K562 (cell line): ENCODE measurements at regions not wholly inside any gene's neighbourhood (a gene's known extent, or its start where the extent isn't known, plus 50 kb on each side); places are given as distances from the start of the nearest gene placed in this dataset.
A peak's percentile ranks its signal among the peaks of the same experiment; 100 is the strongest.

Experiments
- ARID1B ChIP-seq: fragments of 450-650 bp; IDR thresholded peaks from 2 replicates; pipeline ENCODE4 v1.6.1; 2016; ENCODE audit warnings: antibody characterized with exemption, mild to moderate bottlenecking, inconsistent platforms
- CEBPG ChIP-seq, 3 experiments: fragments of 200-800 bp in 1 of 3; sonication (Bioruptor generic) in 1 of 3; sonication (generic) in 1 of 3; formaldehyde crosslinking in 1 of 3; IDR thresholded peaks in 2 of 3; conservative IDR thresholded peaks in 1 of 3; 2 replicates each; pipeline versions ENCODE4 v1.6.1 to v1.8.0; 2016 to 2022; ENCODE audit warnings: missing compliant biosample characterization in 2 of 3, missing genetic modification characterization in 2 of 3, mild to moderate bottlenecking in 1 of 3, missing genetic modification reagents in 1 of 3
- DNMT1 ChIP-seq: fragments of 450-650 bp; IDR thresholded peaks from 2 replicates; pipeline ENCODE4 v1.6.1; 2016; ENCODE audit warnings: antibody characterized with exemption, mild to moderate bottlenecking
- HINFP ChIP-seq: fragments of 450-650 bp; conservative IDR thresholded peaks from 2 replicates; pipeline ENCODE4 v1.6.1; 2016; ENCODE audit warnings: missing genetic modification characterization, low read depth, mild to moderate bottlenecking, control low read depth, missing compliant biosample characterization
- MGA ChIP-seq: fragments of 450-650 bp; IDR thresholded peaks from 2 replicates; pipeline ENCODE4 v1.6.1; 2016; ENCODE audit warnings: mild to moderate bottlenecking, moderate library complexity
- TRIM24 ChIP-seq, 2 experiments: fragments of 450-650 bp; IDR thresholded peaks; 2 replicates each; pipeline ENCODE4 v1.6.1; 2016
- ZHX1 ChIP-seq: fragments of 150-350 bp; conservative IDR thresholded peaks from 2 replicates; pipeline ENCODE4 v1.6.1; 2014; ENCODE audit warnings: low read length
- ZNF3 ChIP-seq: fragments of 250-450 bp; sonication (Bioruptor Pico); IDR thresholded peaks from 2 replicates; pipeline ENCODE4 v1.5.0; 2021; ENCODE audit warnings: mild to moderate bottlenecking, moderate library complexity
- ZNF449 ChIP-seq: fragments of 250-450 bp; sonication (Bioruptor Pico); IDR thresholded peaks from 2 replicates; pipeline ENCODE4 v1.8.0; 2022; ENCODE audit warnings: moderate library complexity, mild to moderate bottlenecking, inconsistent platforms
- ZNF707 ChIP-seq: fragments of 250-450 bp; sonication (Bioruptor Pico); conservative IDR thresholded peaks from 2 replicates; pipeline ENCODE4 v1.8.0; 2022; ENCODE audit warnings: inconsistent platforms, mild to moderate bottlenecking, moderate library complexity
- ZNF785 ChIP-seq: fragments of 250-450 bp; sonication (Bioruptor Pico); IDR thresholded peaks from 2 replicates; pipeline ENCODE4 v1.4.0; 2020; ENCODE audit warnings: mild to moderate bottlenecking

- TF ChIP-seq ZNF449 (CRISPR knock-in tag) (no peak), ZHX1 (no peak), HINFP (tag) (no peak), MGA (peak; percentile 37), ZNF707 (CRISPR knock-in tag) (no peak), CEBPG (CRISPR knock-in tag; IDR thresholded peaks at IDR 0.05) (no peak), CEBPG (tag; conservative IDR thresholded peaks at IDR 0.05 in 1 of 2, IDR thresholded peaks at IDR 0.05 in 1 of 2) (no peak), TRIM24 (IDR thresholded peaks at IDR 0.05) (0 out of 4 replicates have a peak, but pooled peaks of 1 of the 2 experiments have one; percentile 16), ARID1B (peak; percentile 64), ZNF785 (CRISPR knock-in tag) (no peak), DNMT1 (no peak), ZNF3 (CRISPR knock-in tag) (no peak)
Observed at GRCh38 chr6:40139447-40139846, 205.2 kb upstream of the MOCS1 start (continued).
